Renal pelvis (tissue), 1 donor: ENCODE measurements at regions not wholly inside any gene's neighbourhood (a gene's known extent, or its start where the extent isn't known, plus 50 kb on each side); places are given as distances from the start of the nearest gene placed in this dataset.

Source experiments
- DNase-seq: peaks from one replicate; pipeline ENCODE4 v3.0.0-alpha.2; 2013

DNA sequence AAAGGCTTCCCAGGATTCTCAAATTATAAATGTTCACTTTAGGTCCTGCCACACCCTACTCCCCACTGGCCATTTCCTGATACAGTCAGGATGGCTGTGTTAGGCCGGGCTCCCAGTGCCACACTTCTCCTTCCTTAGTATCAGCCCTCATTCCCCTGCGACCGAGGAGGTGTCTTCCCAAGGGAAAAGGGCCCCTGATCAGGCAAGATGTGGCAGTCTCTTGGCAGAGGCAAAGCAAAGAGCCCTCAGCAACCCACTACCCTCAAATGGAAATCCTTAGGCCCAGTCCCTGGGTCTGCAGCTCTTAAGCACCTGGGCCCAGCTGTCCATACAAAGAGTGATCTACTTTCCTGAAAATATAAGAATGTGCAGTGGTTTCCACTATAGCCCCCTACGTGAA is 96.5 kb upstream of the VASH1 start:
- no peak for DNase-seq

DNA sequence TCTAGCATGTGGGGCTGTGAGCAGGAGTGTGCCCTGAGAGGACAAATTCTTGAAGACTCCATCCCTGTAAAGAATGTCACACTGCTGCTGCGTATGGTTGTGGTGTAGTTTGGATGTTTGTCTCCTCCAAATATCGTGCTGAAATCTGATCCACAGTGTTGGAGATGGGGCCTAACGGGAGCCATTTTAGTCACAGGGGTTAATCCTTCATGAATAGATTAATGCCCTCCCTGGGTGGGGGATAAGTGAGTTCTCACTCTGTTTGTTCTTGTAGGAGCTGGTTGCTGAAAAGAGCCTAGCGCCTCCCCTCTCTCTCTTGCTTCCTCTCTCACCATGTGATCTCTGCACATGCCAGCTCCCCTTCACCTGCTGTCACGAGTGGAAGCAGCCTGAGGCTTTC is 94.5 kb upstream of the VASH1 start:
- DNase-seq = no peak

DNA sequence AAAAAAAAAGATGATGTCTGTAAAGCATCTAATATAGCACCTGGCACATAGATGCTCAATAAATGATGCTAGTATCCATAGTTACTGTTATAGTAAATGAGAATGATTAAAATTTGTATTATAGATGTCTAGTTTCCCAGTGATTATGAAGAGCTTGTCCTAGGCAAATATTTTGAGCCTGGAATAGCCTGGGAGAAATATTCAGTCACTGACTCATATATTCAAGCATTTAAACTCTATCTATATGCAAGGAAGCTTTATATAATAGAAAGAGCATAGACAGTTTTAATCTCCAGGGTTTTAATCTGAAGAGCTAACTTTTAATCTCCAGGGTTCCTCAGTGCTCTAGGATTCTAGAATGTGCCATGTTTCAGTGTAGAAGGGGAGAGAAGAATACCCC is 91.5 kb upstream of the VASH1 start:
- DNase-seq = no peak

DNA sequence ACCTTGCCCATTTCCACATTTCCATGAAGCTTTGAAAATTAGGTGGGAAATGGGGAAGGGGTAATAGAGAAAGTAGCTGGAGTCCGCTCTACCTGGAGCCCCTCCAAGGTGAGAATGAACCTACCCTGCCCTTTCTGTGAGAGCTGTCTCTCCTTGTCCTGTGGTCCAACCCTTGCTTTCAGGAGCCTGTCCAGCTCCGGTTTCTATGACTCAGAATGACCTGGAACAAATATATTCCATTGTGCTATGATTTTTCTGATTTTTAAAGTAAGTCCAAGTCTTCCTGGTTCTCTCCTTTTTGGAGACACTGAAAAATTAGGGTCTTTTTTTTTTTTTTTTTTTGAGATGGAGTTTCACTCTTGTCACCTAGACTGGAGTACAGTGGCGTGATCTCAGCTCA is 89.1 kb upstream of the VASH1 start:
- DNase-seq = no peak

DNA sequence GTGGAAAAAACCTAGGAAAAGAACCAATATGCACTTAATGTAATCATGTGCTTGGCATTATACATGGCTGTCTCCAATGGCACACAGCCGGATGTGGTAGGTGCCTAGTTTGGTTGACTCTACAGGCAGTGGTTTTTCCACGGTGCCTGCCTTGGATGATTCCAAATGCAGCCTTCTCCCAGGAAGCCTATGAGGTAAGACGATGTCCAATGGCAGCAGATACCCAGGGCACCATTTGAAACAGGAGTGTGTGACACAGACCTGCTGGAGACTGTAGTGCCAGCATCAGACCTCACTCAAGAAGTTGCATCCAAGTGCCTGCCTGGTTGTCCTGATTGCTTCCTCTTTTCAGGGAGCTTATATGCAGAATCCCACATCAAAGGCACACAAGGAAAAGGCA is 88.0 kb upstream of the VASH1 start:
- no peak for DNase-seq

DNA sequence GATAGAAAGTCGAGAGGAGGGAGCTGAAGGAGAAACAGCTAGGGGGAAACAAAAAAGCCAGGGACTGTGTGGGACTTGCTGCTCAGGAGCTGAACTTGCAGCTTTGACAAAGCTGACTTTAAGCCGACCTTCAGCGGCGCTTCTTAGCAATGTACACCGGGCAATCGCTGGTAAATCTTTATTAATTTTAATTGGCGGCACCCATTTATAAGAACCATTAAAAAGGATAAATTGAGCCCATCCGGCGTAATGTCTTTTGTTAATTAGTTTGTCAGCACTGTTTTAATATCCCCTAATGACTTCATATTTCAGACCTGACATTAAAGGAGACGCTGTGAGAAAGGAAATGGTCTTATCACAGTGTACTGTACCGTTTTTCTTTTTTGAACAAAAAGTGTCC is 86.2 kb upstream of the VASH1 start:
- no peak for DNase-seq

DNA sequence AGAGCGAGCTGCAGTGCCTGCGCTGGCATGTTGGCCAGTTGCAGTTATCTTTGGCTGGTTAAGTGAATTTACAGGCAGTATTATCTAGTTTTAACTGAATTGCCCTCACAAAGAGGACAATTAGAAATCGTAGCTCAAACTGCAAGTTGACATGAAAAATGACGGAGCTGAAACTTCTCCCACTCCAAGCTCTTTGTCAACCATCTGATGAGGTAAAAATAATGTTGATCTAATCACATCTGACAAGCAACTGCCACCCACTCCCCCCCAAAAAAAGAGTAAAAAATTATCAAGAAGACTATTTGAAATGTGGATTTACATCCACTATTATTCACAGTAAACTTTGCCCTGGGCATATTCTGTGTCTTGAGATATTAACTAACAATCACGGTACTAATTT is 84.7 kb upstream of the VASH1 start:
- no peak for DNase-seq

DNA sequence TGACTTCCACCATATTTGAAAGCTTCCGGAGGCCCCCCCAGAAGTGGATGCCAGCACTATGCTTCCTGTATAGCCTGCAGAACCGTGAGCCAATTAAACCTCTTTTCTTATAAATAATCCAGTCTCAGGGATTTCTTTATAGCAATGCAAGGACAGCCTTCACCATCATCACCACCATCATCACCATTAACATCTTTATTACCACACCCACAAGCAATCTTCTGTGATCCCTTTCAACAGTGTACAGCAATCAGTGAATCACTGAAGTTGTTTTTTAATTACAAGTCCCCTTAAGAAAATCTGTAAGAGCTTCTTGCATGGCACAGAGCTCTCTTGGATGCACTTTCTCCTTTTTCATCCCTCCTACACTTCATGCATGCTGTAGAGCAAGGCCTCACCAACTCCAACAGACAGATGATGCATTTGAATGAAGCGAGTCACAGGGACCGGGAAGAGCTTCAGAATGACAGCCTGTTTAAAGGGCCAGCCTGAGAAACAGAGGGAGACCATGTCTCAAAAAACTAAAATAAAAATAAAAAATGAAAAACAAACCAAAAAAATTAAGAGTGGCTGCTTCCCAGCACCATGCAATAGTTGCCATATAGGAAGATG is 83.6 kb upstream of the VASH1 start:
- DNase-seq = no peak

DNA sequence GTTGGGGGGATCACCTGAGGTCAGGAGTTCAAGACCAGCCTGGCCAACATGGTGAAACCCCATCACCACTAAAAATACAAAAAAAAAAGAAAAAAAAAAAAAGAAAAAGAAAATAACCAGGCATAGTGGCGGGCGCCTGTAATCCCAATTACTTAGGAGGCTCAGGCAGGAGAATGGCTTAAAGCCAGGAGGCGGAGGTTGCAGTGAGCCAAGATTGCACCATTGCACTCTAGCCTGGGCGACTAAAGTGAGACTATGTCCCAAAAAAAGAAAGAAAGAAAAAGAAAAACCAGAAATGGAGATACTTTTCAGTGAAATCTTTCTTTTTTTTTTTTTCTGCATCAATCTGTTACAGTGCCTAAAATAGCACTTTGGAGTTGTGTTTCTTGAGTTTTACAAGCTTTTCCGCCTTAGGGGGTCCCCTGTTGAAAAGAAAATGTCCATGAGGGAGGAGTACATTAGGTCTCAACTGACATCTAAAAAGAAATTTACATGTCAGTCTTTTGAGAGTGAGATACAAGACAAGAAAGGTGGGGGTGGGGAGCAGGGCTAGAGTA is 82.9 kb upstream of the VASH1 start:
- no peak for DNase-seq

DNA sequence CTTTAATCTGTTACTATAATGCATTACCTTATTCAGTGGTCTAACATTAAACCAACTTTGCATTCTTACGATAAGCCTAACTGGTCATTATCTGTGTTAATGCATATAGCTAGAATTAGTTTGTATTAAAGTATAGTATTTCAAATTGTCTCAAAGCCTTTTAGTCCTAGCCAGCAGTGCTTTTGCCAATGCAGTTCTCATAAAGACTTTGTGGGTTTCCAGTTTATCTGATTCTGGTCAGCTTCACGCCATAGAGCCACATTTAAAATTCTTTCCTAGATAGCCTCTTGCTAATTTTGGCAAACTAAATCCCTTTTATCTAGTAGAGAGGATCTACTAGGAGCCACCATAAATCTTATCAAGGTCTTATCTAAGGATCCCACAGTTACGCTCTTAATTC is 78.9 kb upstream of the VASH1 start:
- no peak for DNase-seq

DNA sequence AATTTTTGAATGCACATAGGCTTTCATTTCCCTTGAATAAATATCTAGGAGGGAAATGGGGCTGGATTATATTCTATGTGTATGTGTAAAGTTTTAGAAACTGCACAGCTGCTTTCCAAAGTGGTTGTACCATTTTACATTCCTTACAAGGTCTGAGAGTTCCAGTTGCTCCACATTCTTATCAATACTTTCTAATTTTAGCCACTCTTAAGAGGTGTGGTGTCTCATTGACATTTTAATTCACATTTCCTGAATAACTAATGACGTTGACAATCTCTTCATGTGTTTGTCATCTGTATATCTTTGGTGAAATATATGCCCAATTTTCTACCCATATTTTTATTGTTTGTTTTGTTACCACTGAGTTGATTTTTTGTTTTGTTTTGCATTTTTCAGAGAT is 74.6 kb upstream of the VASH1 start:
- no peak for DNase-seq

DNA sequence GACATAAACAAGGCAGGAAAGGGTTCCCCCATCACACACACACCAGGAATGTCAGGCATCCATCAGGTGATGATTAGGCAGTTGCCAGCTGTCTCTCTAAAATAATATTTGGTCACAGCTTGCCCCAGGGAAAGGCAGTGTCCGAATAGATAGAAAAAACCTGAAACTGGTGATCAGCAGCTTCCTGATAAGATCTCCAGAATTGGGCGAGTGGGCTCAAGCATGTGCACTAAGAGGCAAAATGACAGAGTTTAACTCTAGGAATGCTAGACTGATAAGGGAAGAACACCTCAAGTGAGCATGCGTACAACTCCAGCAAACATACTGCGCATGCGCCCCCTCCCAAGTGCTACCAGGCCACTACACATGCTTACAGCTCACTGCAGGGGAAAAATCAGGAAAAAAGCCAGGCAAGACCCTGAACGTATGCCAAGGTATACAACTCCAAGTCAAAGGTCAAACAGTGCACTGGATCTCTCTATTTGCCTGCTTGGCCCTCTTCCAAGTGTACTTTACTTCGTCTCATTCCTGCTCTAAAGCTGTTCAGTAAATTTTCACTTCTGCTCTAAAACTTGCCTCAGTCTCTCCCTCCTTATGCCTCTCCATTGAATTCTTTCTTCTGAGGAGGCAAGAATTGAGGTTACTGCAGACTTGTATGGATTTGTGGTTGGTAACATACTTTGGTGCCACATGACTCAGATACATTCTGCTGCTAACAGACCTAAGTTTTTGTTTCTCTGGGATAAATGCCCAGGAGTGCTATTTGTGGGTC is 73.5 kb upstream of the VASH1 start:
- no peak for DNase-seq

DNA sequence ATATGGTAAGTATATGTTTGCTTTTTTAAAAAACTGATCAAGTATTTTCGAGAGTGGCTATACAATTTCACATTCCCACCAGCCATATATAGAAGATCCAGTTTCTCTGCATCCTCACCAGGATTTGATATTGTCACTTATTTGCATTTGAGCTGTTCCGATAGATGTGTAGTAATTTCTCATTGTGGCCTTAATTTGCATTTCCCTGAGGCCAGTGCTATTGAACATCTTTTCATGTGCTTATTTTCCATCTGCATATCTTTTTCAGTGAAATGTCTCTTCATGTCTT is 72.9 kb upstream of the VASH1 start:
- DNase-seq = no peak

DNA sequence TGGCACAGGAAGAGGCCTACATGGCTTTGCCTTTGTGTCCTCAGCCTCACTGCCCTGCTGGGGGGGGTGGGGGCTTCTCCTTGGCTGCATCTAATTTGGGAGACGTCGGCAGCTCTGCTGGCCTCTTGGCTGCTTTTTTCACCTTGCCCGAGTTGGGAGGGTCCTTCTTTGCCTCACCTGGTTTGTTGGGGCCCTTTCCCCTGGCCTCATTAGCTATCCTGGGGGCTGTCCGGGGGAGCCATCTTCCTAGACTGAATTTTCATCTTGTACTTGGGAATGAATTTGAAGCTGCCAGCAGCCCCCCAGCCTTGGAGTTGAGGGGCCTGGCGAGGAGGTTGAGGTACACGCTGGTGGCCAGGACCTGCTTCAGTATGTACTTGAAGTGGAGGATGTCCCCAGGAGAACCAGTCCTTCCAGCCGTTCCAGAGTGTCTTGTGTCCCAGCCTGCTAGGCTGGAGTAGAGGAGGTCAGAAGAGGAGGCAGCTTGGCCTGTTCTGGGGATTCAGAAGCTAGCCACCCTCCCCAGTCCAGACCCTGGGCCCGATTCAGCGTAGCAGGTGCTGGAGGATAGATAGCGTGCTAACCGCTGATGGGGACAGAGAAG is 70.7 kb upstream of the VASH1 start:
- no peak for DNase-seq

DNA sequence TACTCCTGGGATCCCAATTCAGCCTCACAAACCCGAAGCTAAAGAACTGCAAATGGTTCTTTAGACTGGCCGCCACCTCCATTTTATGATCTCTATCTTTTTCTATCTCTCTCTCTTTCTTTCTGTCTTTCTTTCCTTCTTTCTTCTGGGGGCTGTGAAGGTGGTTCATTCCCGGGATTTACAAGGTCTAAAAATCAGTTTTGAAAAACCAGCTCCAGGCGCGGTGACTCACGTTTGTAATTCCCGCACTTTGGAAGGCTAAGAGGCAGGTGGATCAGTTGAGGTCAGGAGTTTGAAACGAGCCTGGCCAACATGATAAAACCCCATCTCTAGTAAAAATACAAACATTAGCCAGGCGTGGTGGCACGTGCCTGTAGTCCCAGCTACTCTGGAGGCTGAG is 67.2 kb upstream of the VASH1 start:
- no peak for DNase-seq

DNA sequence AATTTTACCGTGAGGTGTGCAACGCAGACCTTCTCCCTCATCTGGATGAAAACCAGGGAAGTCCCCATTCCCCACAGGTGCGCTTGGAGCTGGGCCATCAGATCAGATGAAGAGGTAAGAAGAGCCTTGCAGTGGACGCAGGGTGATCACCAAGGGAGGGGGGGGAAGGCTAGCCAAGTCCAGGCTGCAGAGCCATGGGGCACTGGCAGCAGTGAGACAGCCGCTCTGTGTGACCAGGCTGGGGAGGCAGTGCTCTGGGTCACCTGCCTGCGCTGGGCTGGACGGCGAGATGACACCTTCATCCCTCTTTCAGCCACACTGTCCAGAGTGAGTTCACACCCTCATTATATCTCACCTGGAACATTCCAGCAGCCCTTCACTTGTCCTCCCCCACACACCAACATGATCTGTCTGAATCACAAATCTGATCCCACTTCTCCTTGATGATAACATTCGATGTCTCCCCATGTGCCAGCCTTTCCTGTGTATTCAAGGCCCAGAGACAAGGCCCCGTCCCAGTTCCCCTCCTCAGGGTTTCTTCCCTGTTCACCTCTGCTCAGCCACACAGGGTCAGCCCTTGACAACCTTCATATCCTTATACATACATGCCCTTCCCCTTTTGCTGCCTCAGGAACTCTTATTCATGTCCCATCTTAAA is 65.9 kb upstream of the VASH1 start:
- DNase-seq = no peak

DNA sequence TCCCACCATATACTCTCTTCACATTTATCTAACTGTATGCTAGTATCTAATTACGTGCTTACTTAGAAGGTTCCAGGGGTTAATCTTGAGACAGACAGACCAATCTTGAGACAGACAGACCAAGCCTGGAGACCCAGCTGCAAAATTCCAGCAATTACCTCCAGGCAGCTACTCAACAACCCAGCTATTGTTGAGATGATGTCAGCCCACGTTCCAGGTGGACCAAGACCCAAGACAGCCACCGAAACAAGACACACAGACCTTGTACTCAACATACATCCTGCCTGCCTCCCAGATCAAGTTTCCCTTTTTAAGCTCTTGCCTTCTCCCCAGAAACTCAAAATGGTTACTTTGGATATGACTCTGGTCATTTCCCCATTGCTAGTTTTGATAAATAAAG is 64.9 kb upstream of the VASH1 start:
- no peak for DNase-seq

DNA sequence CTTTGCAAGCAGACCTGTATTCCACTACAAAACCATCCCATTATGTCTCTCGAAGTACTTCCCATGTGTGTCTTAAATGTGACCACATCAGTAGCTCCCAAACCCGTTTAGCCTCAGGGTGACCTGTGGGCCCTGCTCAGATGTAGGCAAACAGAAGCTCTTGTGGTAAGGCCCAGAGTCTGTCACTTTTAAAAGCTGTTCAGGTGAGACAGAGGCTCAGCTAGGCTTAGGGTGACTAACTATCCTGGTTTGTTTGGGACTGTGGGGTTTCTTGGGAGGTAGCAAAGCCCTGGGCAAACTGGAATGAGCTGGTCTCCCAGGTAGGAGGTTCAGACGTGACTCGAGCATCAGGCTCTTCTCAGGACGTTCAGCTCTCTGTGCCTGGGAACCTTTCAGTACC is 64.5 kb upstream of the VASH1 start:
- no peak for DNase-seq

DNA sequence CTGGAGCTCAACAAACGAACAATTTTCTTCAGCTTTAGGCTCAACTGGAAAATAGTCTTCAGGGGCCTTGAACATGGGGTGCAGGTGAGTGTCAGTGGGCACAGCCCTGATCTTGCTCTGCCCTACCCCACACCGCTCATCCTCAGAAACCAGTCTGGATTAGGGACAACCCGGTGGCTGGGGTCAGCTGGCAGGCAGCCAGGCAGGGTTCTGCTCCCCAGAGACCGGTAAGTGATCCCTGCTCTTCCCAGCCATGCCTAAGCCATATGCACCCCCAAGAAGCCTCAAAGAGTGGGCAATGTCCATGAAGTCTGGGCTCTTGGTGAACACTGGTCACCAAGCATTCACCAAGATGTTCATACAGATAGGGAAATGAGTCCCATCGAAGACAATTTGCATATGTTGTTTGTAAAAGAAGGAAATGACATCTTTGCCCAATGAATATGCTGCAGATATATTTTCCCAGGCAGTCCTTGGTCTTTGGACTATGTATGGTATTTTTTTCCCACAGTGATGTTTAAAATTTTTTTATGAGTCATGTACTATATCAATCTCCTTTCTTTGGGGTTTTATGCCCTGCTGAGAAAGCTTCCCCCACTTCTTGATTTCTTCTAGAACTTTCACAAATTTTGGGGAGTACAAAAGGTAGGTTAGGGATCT is 63.9 kb upstream of the VASH1 start:
- DNase-seq = no peak

DNA sequence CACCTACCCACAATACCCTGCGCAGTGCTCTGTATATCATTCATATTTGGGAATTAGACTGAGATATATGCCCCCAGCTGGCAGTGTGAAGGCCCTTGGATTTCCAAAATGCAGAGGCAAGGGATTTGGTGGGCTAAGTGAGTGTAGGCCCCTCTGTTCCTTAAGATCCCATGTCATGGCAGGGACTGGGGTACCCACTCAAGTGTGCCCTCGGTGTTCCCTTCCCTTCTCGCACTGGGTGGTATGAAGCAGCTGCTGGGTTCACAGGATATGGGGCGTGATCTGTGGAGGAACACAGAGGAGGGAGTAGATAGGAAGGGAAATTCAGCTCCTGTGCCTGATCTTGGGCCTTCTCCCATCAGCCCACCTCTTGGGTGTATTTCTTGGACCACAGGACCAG is 63.1 kb upstream of the VASH1 start:
- no peak for DNase-seq

DNA sequence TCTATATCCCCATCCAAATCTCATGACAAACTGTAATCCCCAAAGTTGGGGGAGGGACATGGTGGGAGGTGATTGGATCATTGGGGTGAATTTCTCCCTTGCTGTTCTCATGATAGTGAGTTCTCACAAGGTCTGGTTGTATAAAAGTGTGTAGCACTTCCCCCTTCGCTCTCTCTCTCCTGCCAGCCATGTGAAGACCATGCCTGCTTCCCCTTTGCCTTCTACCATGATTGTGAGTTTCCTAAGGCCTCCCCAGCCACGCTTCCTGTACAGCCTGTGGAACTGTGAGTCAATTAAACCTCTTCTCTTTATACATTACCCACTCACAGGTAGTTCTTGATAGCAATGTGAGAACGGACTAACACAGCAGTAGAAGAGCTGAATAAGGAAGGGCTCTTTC is 62.6 kb upstream of the VASH1 start:
- DNase-seq = no peak

DNA sequence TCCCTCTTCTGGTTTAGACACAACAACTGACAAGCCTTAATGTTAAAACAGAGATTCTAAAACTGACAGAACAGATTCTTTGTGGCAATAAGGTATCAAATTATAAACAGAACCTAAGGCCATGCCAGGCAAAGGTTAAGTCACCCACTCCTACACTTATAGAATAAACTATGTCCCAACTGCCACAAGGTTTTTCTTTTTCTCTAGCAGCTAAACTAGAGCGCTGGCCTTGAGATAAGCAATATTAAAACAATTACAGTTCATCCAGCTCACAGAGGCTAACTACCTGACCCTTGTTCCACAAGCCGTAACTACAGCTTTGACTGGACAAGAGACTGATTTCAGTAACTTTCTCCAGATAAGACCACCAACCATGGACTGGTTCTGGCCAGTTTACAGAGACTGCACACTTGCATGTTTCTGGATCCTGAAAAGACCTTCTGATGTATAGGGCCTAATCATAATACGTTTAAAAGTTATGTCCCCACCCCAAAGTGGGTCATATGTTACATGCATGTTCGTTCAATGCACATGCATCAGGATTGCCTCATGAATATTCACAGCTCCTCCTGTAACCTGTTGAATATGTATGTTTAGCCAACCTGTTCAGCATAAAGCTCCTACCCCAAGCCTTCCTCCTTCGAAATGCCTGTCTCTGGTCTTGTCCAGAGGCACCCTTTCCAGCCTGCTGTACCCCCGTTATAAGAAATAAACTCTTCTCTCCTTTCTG is 61.9 kb upstream of the VASH1 start:
- no peak for DNase-seq
